Fibroblast of the aortic adventitia (primary cell): ENCODE measurements at regions not wholly inside any gene's neighbourhood (a gene's known extent, or its start where the extent isn't known, plus 50 kb on each side); places are given as distances from the start of the nearest gene placed in this dataset.

Experiments
- DNase-seq: peaks from one replicate; pipeline ENCODE4 v3.0.0-alpha.2; 2010; ENCODE audit warnings: low read depth
- H3K4me3 ChIP-seq: 2 replicates; pipeline ENCODE4 v1.5.1; 2011; ENCODE audit warnings: low read depth, mild to moderate bottlenecking, control low read depth, low read length, moderate library complexity
- CTCF ChIP-seq: IDR thresholded peaks from 2 replicates; pipeline ENCODE4 v1.5.1; 2011; ENCODE audit warnings: mild to moderate bottlenecking, low read length, control low read depth, inconsistent platforms; ENCODE audit not compliant: insufficient read depth

- DNase-seq, result no peak
- no peak for TF ChIP-seq CTCF
- no peak overlapping the region for H3K4me3 ChIP-seq
Measured at GRCh38 chr2:145315053-145315452, 795.1 kb upstream of the ZEB2 start.

GRCh38 chr2:145314119-145314633 lies 794.3 kb upstream of the ZEB2 start:
- H3K4me3 ChIP-seq, result no peak overlapping the region
- no peak for DNase-seq
- TF ChIP-seq CTCF, result no peak

DNA sequence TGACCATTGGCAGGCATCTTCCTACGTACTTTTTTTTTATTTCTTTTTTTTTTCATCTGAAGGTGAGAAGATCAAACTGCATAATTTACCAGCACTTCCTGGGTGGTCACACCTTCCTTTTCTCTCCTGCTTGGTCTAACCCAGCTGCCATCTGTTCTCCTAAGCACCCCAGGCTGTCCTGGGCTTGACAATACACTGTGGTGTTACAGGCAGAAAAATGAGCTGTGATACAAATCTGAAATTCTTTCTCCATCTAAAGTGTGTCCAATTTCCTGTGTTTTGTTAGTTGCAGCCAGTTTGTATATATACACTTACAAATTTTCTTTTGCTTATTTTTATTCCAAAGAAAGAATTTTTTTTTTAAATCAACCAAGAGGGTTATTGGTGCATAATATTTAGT lies 786.0 kb upstream of the ZEB2 start:
- DNase-seq, result no peak
- no peak for TF ChIP-seq CTCF
- no peak overlapping the region for H3K4me3 ChIP-seq

DNA sequence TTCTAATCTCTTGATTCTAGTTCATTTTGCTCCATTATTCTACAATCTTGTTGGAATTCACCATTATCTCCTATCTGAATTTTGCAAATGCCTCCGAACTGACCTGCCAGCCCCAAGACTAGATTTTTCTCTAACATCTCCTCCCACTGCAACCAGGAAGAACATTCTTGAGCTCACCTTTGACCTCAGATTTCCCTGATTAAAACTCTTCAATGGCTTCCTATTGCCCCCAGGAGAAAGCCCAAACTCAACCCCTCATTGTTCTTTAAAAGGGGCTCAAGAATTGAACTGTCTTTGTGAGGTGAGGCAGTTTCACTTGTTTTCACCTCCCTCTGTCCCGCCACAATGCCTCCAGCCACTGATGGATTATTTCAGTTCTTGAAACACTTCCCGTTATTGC lies 784.6 kb upstream of the ZEB2 start:
- H3K4me3 ChIP-seq, result no peak overlapping the region
- DNase-seq, result no peak
- TF ChIP-seq CTCF, result no peak

DNA sequence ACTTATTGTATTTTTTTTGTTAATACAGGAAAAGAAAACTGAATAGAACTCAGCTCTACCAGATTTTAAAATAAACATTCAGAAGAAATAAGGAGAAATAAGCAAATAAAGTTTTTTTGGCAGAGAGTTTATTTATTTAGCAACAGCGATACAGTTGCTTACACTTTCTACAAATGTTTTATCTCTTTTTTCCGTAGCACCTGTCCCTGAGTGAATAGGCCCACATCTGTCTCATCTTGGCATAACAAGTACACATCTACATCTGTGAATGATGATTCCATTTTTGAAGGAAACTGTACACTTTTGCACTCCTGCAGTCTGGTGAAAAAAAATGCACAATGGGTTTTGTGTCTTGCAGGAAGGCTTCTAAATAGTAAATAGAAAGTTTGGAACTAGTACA lies 783.6 kb upstream of the ZEB2 start:
- TF ChIP-seq CTCF, result no peak
- DNase-seq, result no peak
- no peak overlapping the region for H3K4me3 ChIP-seq

GRCh38 chr2:145302886-145303285 lies 783.0 kb upstream of the ZEB2 start:
- no peak overlapping the region for H3K4me3 ChIP-seq
- no peak for DNase-seq

More at GRCh38 chr2:145302886-145303285, 783.0 kb upstream of the ZEB2 start:
- no peak for TF ChIP-seq CTCF
